ENCODE measurements at regions not wholly inside any gene's neighbourhood (a gene's known extent, or its start where the extent isn't known, plus 50 kb on each side); places are given as distances from the start of the nearest gene placed in this dataset.

GRCh38 chr3:170799009-170799408, 71.0 kb downstream of the RPL22L1 start (continued):
- no peak for TF ChIP-seq TSHZ2 (CRISPR knock-in tag; IDR thresholded peaks at IDR 0.05)
- TF ChIP-seq ZNF565 (CRISPR knock-in tag; conservative IDR thresholded peaks at IDR 0.05; ENCODE audit: low read depth): no peak
- no peak for TF ChIP-seq ZFP3 (CRISPR knock-in tag; IDR thresholded peaks at IDR 0.05)
- TF ChIP-seq PPARA (CRISPR knock-in tag; IDR thresholded peaks at IDR 0.05; ENCODE audit: borderline replicate concordance): no peak
- no peak for TF ChIP-seq ZC3H10 (CRISPR knock-in tag; IDR thresholded peaks at IDR 0.05)
- TF ChIP-seq RARB (CRISPR knock-in tag; IDR thresholded peaks at IDR 0.05): no peak

GRCh38 chr3:170797685-170798084, 72.3 kb downstream of the RPL22L1 start:
- no peak for TF ChIP-seq ZFP3 (CRISPR knock-in tag; IDR thresholded peaks at IDR 0.05)
- TF ChIP-seq CREB5 (CRISPR knock-in tag; IDR thresholded peaks at IDR 0.05; ENCODE audit: low read depth): no peak
- TF ChIP-seq ZNF8 (CRISPR knock-in tag; IDR thresholded peaks at IDR 0.05): no peak
- TF ChIP-seq ZFP30 (CRISPR knock-in tag; IDR thresholded peaks at IDR 0.05): no peak
- TF ChIP-seq ZNF70 (CRISPR knock-in tag; IDR thresholded peaks at IDR 0.05): no peak
- TF ChIP-seq ARNTL (CRISPR knock-in tag; IDR thresholded peaks at IDR 0.05; ENCODE audit: borderline replicate concordance, low read depth): no peak
- TF ChIP-seq CSDC2 (CRISPR knock-in tag; IDR thresholded peaks at IDR 0.05): no peak
- no peak for TF ChIP-seq ESRRG (CRISPR knock-in tag; IDR thresholded peaks at IDR 0.05)
- ATAC-seq: no peak

- no peak for TF ChIP-seq ESRRG (CRISPR knock-in tag; IDR thresholded peaks at IDR 0.05)
- TF ChIP-seq TSHZ2 (CRISPR knock-in tag; IDR thresholded peaks at IDR 0.05): no peak
- TF ChIP-seq SNAI2 (CRISPR knock-in tag; IDR thresholded peaks at IDR 0.05): no peak
- no peak for TF ChIP-seq ZNF565 (CRISPR knock-in tag; conservative IDR thresholded peaks at IDR 0.05; ENCODE audit: low read depth)
- no peak for TF ChIP-seq BACH2 (CRISPR knock-in tag; IDR thresholded peaks at IDR 0.05; ENCODE audit: borderline replicate concordance)
- TF ChIP-seq ARNTL (CRISPR knock-in tag; IDR thresholded peaks at IDR 0.05; ENCODE audit: borderline replicate concordance, low read depth): no peak
- TF ChIP-seq ZNF8 (CRISPR knock-in tag; IDR thresholded peaks at IDR 0.05): no peak
- no peak for ATAC-seq
Measured at GRCh38 chr3:170792471-170792870, 77.5 kb downstream of the RPL22L1 start.

- TF ChIP-seq BACH2 (CRISPR knock-in tag; IDR thresholded peaks at IDR 0.05; ENCODE audit: borderline replicate concordance): no peak
- TF ChIP-seq ESRRG (CRISPR knock-in tag; IDR thresholded peaks at IDR 0.05): no peak
- TF ChIP-seq SNAI2 (CRISPR knock-in tag; IDR thresholded peaks at IDR 0.05): no peak
- TF ChIP-seq ISL1 (CRISPR knock-in tag; IDR thresholded peaks at IDR 0.05): no peak
- TF ChIP-seq TCF4 (CRISPR knock-in tag; IDR thresholded peaks at IDR 0.05; ENCODE audit: borderline replicate concordance): no peak
- TF ChIP-seq TOX (CRISPR knock-in tag; IDR thresholded peaks at IDR 0.05; ENCODE audit: borderline replicate concordance): no peak
- no peak for TF ChIP-seq PATZ1 (CRISPR knock-in tag; IDR thresholded peaks at IDR 0.05; ENCODE audit: borderline replicate concordance)
- TF ChIP-seq ZFP3 (CRISPR knock-in tag; IDR thresholded peaks at IDR 0.05): no peak
- no peak for TF ChIP-seq ZNF8 (CRISPR knock-in tag; IDR thresholded peaks at IDR 0.05)
- no peak for TF ChIP-seq OSR1 (CRISPR knock-in tag; IDR thresholded peaks at IDR 0.05)
- TF ChIP-seq ZNF565 (CRISPR knock-in tag; conservative IDR thresholded peaks at IDR 0.05; ENCODE audit: low read depth): no peak
- TF ChIP-seq ARNTL (CRISPR knock-in tag; IDR thresholded peaks at IDR 0.05; ENCODE audit: borderline replicate concordance, low read depth): no peak
- no peak for TF ChIP-seq CSDC2 (CRISPR knock-in tag; IDR thresholded peaks at IDR 0.05)
- no peak for TF ChIP-seq RARB (CRISPR knock-in tag; IDR thresholded peaks at IDR 0.05)
- TF ChIP-seq ZNF70 (CRISPR knock-in tag; IDR thresholded peaks at IDR 0.05): no peak
- TF ChIP-seq ZFP30 (CRISPR knock-in tag; IDR thresholded peaks at IDR 0.05): no peak
- ATAC-seq: peak; percentile 24; the same call in 2 of the 3 replicates
Measured at GRCh38 chr3:170790647-170791046, 79.3 kb downstream of the RPL22L1 start.

All from SK-N-SH treated with all-trans-retinoic acid at 6 μM for 48 hours (cell line).